ENCODE measurements at regions not wholly inside any gene's neighbourhood (a gene's known extent, or its start where the extent isn't known, plus 50 kb on each side); places are given as distances from the start of the nearest gene placed in this dataset.
"Not testable (repeated sequence)": the region's sequence is repeated elsewhere in the genome, so short reads cannot be mapped to it uniquely, and the experiment has no call there.

GRCh38 chr15:29516929-29517328 lies 247.3 kb upstream of the NSMCE3 start:
- intact Hi-C loops (cut with DNase I; ENCODE audit: low total_unique reads): no loop called here
- no peak overlapping the region for H3K27ac ChIP-seq

GRCh38 chr15:29514926-29515325 lies 245.3 kb upstream of the NSMCE3 start:
- 72% methylated on average over 4 of the region's 4 CpGs; no CpG with 5 or more reads in 1 of the 2 donors for WGBS, 2 donors (ENCODE audit: low coverage in 1 of 2)
- Histone ChIP-seq H3K27ac (no peak overlapping the region), H3K4me1 (no peaks in the 10 kb centered on the region), H3K27me3 (no peaks in the 10 kb centered on the region), H3K36me3 (no peaks in the 10 kb centered on the region), H3K4me3 (no peak overlapping the region), H3K9me3 (no peaks in the 10 kb centered on the region)
- no peak for TF ChIP-seq EP300 (IDR thresholded peaks at IDR 0.05; ENCODE audit: low read depth)
- TF ChIP-seq CTCF (IDR thresholded peaks at IDR 0.05): no peak
- TF ChIP-seq POLR2AphosphoS5 (IDR thresholded peaks at IDR 0.05): no peak
- no peak for TF ChIP-seq POLR2A (IDR thresholded peaks at IDR 0.05)
- intact Hi-C loops (cut with DNase I; ENCODE audit: low total_unique reads): no loop called here
- no peak for DNase-seq
- in situ Hi-C loops (cut with MboI; ENCODE audit: low pct_ligation_motif_present in 1 of 4, low pct_unique_long_range_greater_than_20kb in 1 of 4, low sequenced_read_pairs in 3 of 4): loop anchor here in 1 of 4 donors (25.0 kb wide), 1 partner anchor 97 kb away; no protein-coding TSS in a partner anchor

More at GRCh38 chr15:29516929-29517328, 247.3 kb upstream of the NSMCE3 start:
- H3K4me3 ChIP-seq: no peak overlapping the region
- no peak for DNase-seq
- H3K4me1 ChIP-seq: no peaks in the 10 kb centered on the region
- H3K9me3 ChIP-seq: no peaks in the 10 kb centered on the region
- no peaks in the 10 kb centered on the region for H3K36me3 ChIP-seq
- in situ Hi-C loops (cut with MboI; ENCODE audit: low pct_ligation_motif_present in 1 of 4, low pct_unique_long_range_greater_than_20kb in 1 of 4, low sequenced_read_pairs in 3 of 4): loop anchor here in 1 of 4 donors (25.0 kb wide), 1 partner anchor 95 kb away; no protein-coding TSS in a partner anchor
- 68 to 69% methylated on average over 3 of the region's 3 CpGs for WGBS, 2 donors (ENCODE audit: low coverage in 1 of 2)
- H3K27me3 ChIP-seq: no peaks in the 10 kb centered on the region
- no peak for TF ChIP-seq POLR2A (IDR thresholded peaks at IDR 0.05)
- no peak for TF ChIP-seq EP300 (IDR thresholded peaks at IDR 0.05; ENCODE audit: low read depth)
- TF ChIP-seq CTCF (IDR thresholded peaks at IDR 0.05): no peak
- TF ChIP-seq POLR2AphosphoS5 (IDR thresholded peaks at IDR 0.05): no peak

- Histone ChIP-seq H3K36me3 (no peaks in the 10 kb centered on the region), H3K4me1 (no peaks in the 10 kb centered on the region), H3K4me3 (no peak overlapping the region), H3K27me3 (no peaks in the 10 kb centered on the region), H3K27ac (no peak overlapping the region), H3K9me3 (no peaks in the 10 kb centered on the region)
- no peak for TF ChIP-seq POLR2A (IDR thresholded peaks at IDR 0.05)
- no peak for TF ChIP-seq POLR2AphosphoS5 (IDR thresholded peaks at IDR 0.05)
- TF ChIP-seq CTCF (IDR thresholded peaks at IDR 0.05): no peak
- TF ChIP-seq EP300 (IDR thresholded peaks at IDR 0.05; ENCODE audit: low read depth): no peak
- WGBS, 2 donors (ENCODE audit: low coverage in 1 of 2): 66 to 77% methylated on average over 2 to 4 of the region's 4 CpGs
- DNase-seq: no peak
- in situ Hi-C loops (cut with MboI; ENCODE audit: low pct_ligation_motif_present in 1 of 4, low pct_unique_long_range_greater_than_20kb in 1 of 4, low sequenced_read_pairs in 3 of 4) (loop anchor here in 1 of 4 donors (25.0 kb wide), 1 partner anchor 101 kb away; no protein-coding TSS in a partner anchor), intact Hi-C loops (cut with DNase I; ENCODE audit: low total_unique reads) (no loop called here)
Observed at GRCh38 chr15:29511663-29512062, 242.0 kb upstream of the NSMCE3 start.

- DNase-seq; intact Hi-C loops (cut with DNase I; ENCODE audit: low total_unique reads); H3K4me1 ChIP-seq; H3K4me3 ChIP-seq; H3K9me3 ChIP-seq; H3K27ac ChIP-seq; H3K27me3 ChIP-seq; H3K36me3 ChIP-seq: not testable (repeated sequence)
- in situ Hi-C loops (cut with MboI; ENCODE audit: low pct_ligation_motif_present in 1 of 4, low pct_unique_long_range_greater_than_20kb in 1 of 4, low sequenced_read_pairs in 3 of 4): loop anchor here in 1 of 4 donors (25.0 kb wide), 1 partner anchor 107 kb away; no protein-coding TSS in a partner anchor
- WGBS, 2 donors (ENCODE audit: low coverage in 1 of 2): 84 to 97% methylated on average over 5 of the region's 5 CpGs
Observed at GRCh38 chr15:29505535-29505934, 235.9 kb upstream of the NSMCE3 start.
